KOPT-K1 (cell line): ENCODE measurements at regions not wholly inside any gene's neighbourhood (a gene's known extent, or its start where the extent isn't known, plus 50 kb on each side); places are given as distances from the start of the nearest gene placed in this dataset.

Experiments
- H3K27ac ChIP-seq: fragments of 200-600 bp; sonication (generic); 2 replicates; pipeline ENCODE4 v1.5.1; 2016; ENCODE audit warnings: antibody characterized with exemption, mild to moderate bottlenecking, low read depth, low read length; ENCODE audit not compliant: poor library complexity, severe bottlenecking
- H3K36me3 ChIP-seq: fragments of 200-600 bp; sonication (generic); 2 replicates; pipeline ENCODE4 v1.5.1; 2017; ENCODE audit warnings: antibody characterized with exemption, mild to moderate bottlenecking, low read length, moderate library complexity; ENCODE audit not compliant: insufficient read depth
- H3K9me3 ChIP-seq: fragments of 200-600 bp; sonication (generic); 2 replicates; pipeline ENCODE4 v1.5.1; 2017; ENCODE audit warnings: antibody characterized with exemption, low read length, mild to moderate bottlenecking; ENCODE audit not compliant: insufficient read depth, poor library complexity, severe bottlenecking

- H3K9me3 ChIP-seq, result no peaks in the 10 kb centered on the region
- H3K36me3 ChIP-seq, result no peaks in the 10 kb centered on the region
- no peak overlapping the region for H3K27ac ChIP-seq
Measured at GRCh38 chr7:41108821-41109220, 594.1 kb downstream of the INHBA start.

GRCh38 chr7:41107938-41108448 is 594.9 kb downstream of the INHBA start:
- Histone ChIP-seq H3K9me3 (no peaks in the 10 kb centered on the region), H3K27ac (no peak overlapping the region), H3K36me3 (no peaks in the 10 kb centered on the region)

- Histone ChIP-seq H3K9me3 (no peaks in the 10 kb centered on the region), H3K36me3 (no peaks in the 10 kb centered on the region), H3K27ac (no peak overlapping the region)
Measured at GRCh38 chr7:41107330-41107937, 595.5 kb downstream of the INHBA start.

- Histone ChIP-seq H3K36me3 (no peaks in the 10 kb centered on the region), H3K27ac (no peak overlapping the region), H3K9me3 (peaks cover 5% of the 10 kb centered on the region)
Measured at GRCh38 chr7:41104631-41105030, 598.3 kb downstream of the INHBA start.

GRCh38 chr7:41103331-41103730 is 599.6 kb downstream of the INHBA start:
- Histone ChIP-seq H3K27ac (no peak overlapping the region), H3K9me3 (peaks cover 5% of the 10 kb centered on the region), H3K36me3 (no peaks in the 10 kb centered on the region)

GRCh38 chr7:41098846-41099245 is 604.0 kb downstream of the INHBA start:
- no peak overlapping the region for H3K27ac ChIP-seq
- no peaks in the 10 kb centered on the region for H3K36me3 ChIP-seq
- peaks cover 7% of the 10 kb centered on the region for H3K9me3 ChIP-seq

- no peaks in the 10 kb centered on the region for H3K36me3 ChIP-seq
- peaks cover 9% of the 10 kb centered on the region for H3K9me3 ChIP-seq
- no peak overlapping the region for H3K27ac ChIP-seq
Measured at GRCh38 chr7:41098402-41098801, 604.5 kb downstream of the INHBA start.

GRCh38 chr7:41097501-41097900 is 605.4 kb downstream of the INHBA start:
- no peak overlapping the region for H3K27ac ChIP-seq
- H3K36me3 ChIP-seq, result no peaks in the 10 kb centered on the region
- H3K9me3 ChIP-seq, result peaks cover 9% of the 10 kb centered on the region

- H3K36me3 ChIP-seq, result no peaks in the 10 kb centered on the region
- H3K27ac ChIP-seq, result no peak overlapping the region
Measured at GRCh38 chr7:41096917-41097316, 606.0 kb downstream of the INHBA start.

GRCh38 chr7:41093141-41093540 is 609.7 kb downstream of the INHBA start:
- H3K36me3 ChIP-seq, result no peaks in the 10 kb centered on the region
- H3K9me3 ChIP-seq, result peaks cover 4% of the 10 kb centered on the region

More at GRCh38 chr7:41096917-41097316, 606.0 kb downstream of the INHBA start:
- H3K9me3 ChIP-seq, result peaks cover 9% of the 10 kb centered on the region

GRCh38 chr7:41085244-41085643 is 617.6 kb downstream of the INHBA start:
- Histone ChIP-seq H3K9me3 (no peaks in the 10 kb centered on the region), H3K27ac (no peak overlapping the region), H3K36me3 (no peaks in the 10 kb centered on the region)

More at GRCh38 chr7:41093141-41093540, 609.7 kb downstream of the INHBA start:
- no peak overlapping the region for H3K27ac ChIP-seq

- Histone ChIP-seq H3K36me3 (no peaks in the 10 kb centered on the region), H3K9me3 (no peaks in the 10 kb centered on the region), H3K27ac (no peak overlapping the region)
Measured at GRCh38 chr7:41084381-41084780, 618.5 kb downstream of the INHBA start.

- no peaks in the 10 kb centered on the region for H3K9me3 ChIP-seq
- no peak overlapping the region for H3K27ac ChIP-seq
- H3K36me3 ChIP-seq, result no peaks in the 10 kb centered on the region
Measured at GRCh38 chr7:41069635-41070034, 633.3 kb downstream of the INHBA start.

- H3K36me3 ChIP-seq, result no peaks in the 10 kb centered on the region
- H3K27ac ChIP-seq, result no peak overlapping the region
- H3K9me3 ChIP-seq, result no peaks in the 10 kb centered on the region
Measured at GRCh38 chr7:41067576-41067975, 635.3 kb downstream of the INHBA start.

GRCh38 chr7:41065663-41066062 is 637.2 kb downstream of the INHBA start:
- Histone ChIP-seq H3K9me3 (no peaks in the 10 kb centered on the region), H3K27ac (no peak overlapping the region), H3K36me3 (no peaks in the 10 kb centered on the region)

GRCh38 chr7:41063116-41063515 is 639.8 kb downstream of the INHBA start:
- Histone ChIP-seq H3K27ac (no peak overlapping the region), H3K36me3 (no peaks in the 10 kb centered on the region), H3K9me3 (peaks cover 9% of the 10 kb centered on the region)
